GM12878 (cell line): ENCODE measurements at regions not wholly inside any gene's neighbourhood (a gene's known extent, or its start where the extent isn't known, plus 50 kb on each side); places are given as distances from the start of the nearest gene placed in this dataset.

Source experiments
- ATAC-seq: fragments of 200-7000 bp; cut with Tn5 transposase; 3 replicates; pipeline ENCODE4 v1.9.1; 2020; ENCODE audit warnings: mild to moderate bottlenecking, moderate library complexity
- BruUV-seq: library from RNA; stranded (reverse); fragments of 400-500 nt; replicated peaks from 2 replicates; lab custom pipeline; 2021; lab: Mats Ljungman, UMichigan
- CTCF ChIA-PET: fragments of 300-600 bp; sonication (Branson Sonifier 250); formaldehyde crosslinking; extraction: SDS; loops from one replicate; lab custom pipeline; 2021; ENCODE audit warnings: inconsistent platforms; lab: Yijun Ruan, JAX
- POLR2A ChIA-PET: fragments of 350-600 bp; formaldehyde crosslinking; extraction: SDS; loops from one replicate; lab custom pipeline; 2021; ENCODE audit warnings: inconsistent platforms; lab: Charles Lee
- RAD21 ChIA-PET: fragments of 300-600 bp; sonication (Branson Sonifier 250); formaldehyde crosslinking; loops from one replicate; lab custom pipeline; 2023; ENCODE audit warnings: antibody characterized with exemption; ENCODE audit not compliant: unreplicated experiment; lab: Charles Lee
- SMC1A ChIA-PET: fragments of 300-600 bp; sonication (Branson Sonifier 250); formaldehyde crosslinking; loops from one replicate; lab custom pipeline; 2023; ENCODE audit not compliant: unreplicated experiment, uncharacterized antibody; lab: Charles Lee
- DNase-seq: peaks from one replicate; pipeline ENCODE4 v3.0.0-alpha.2; 2011; ENCODE audit warnings: low read depth, low spot score
- FAIRE-seq: peaks from 3 replicates; lab custom pipeline; 2011; peaks lifted over from hg19 to GRCh38; lab: Jason Lieb, UNC
- H2AFZ ChIP-seq: 2 replicates; pipeline ENCODE4 v1.6.0; 2011; ENCODE audit warnings: low read depth, low read length, control low read depth; ENCODE audit not compliant: control insufficient read depth
- H3K27ac ChIP-seq: 2 replicates; pipeline ENCODE4 v1.5.1; 2011; ENCODE audit warnings: control low read depth; ENCODE audit not compliant: control insufficient read depth, insufficient read depth
- H3K27me3 ChIP-seq, 2 experiments: replicated peaks in 1 of 2; 2 replicates each; pipeline versions ENCODE4 v1.6.0 to v1.6.1; 2011; ENCODE audit warnings: low read length in 1 of 2; ENCODE audit not compliant: control insufficient read depth in 2 of 2, insufficient read depth in 2 of 2
- H3K36me3 ChIP-seq, 2 experiments: 2 replicates each; pipeline ENCODE4 v1.5.1; 2011; ENCODE audit warnings: low read length in 1 of 2; ENCODE audit not compliant: control insufficient read depth in 2 of 2, insufficient read depth in 2 of 2
- H3K4me1 ChIP-seq: 2 replicates; pipeline ENCODE4 v1.6.1; 2011; ENCODE audit warnings: mild to moderate bottlenecking, low read length, moderate library complexity, mixed read lengths; ENCODE audit not compliant: control insufficient read depth, insufficient read depth
- H3K4me2 ChIP-seq: 2 replicates; pipeline ENCODE4 v1.6.0; 2011; ENCODE audit warnings: control low read depth; ENCODE audit not compliant: control insufficient read depth, insufficient read depth
- H3K4me3 ChIP-seq: fragments of 200-600 bp; sonication (generic); 2 replicates; pipeline ENCODE4 v1.5.1; 2016
- H3K79me2 ChIP-seq: 2 replicates; pipeline ENCODE4 v1.6.0; 2011; ENCODE audit warnings: low read length; ENCODE audit not compliant: control insufficient read depth, insufficient read depth
- H3K9ac ChIP-seq: 2 replicates; pipeline ENCODE4 v1.8.0; 2011; ENCODE audit warnings: low read length, control low read depth, mixed read lengths; ENCODE audit not compliant: control insufficient read depth, insufficient read depth
- H3K9me3 ChIP-seq: replicated peaks from 3 replicates; pipeline ENCODE4 v1.5.1; 2011; ENCODE audit warnings: mild to moderate bottlenecking, low read length; ENCODE audit not compliant: control insufficient read depth, insufficient read depth
- H4K20me1 ChIP-seq: 2 replicates; pipeline ENCODE4 v1.6.0; 2011; ENCODE audit not compliant: control insufficient read depth, insufficient read depth
- CBFB ChIP-seq: IDR thresholded peaks from 2 replicates; pipeline ENCODE4 v1.6.1; 2016; ENCODE audit warnings: antibody characterized with exemption, low read depth
- CHD4 ChIP-seq: fragments of 200-600 bp; sonication (generic); IDR thresholded peaks from 2 replicates; pipeline ENCODE4 v1.6.1; 2016; ENCODE audit warnings: mild to moderate bottlenecking
- FOS ChIP-seq: IDR thresholded peaks from 3 replicates; pipeline ENCODE4 v1.6.1; 2011; ENCODE audit warnings: borderline replicate concordance; ENCODE audit not compliant: insufficient read length; ENCODE audit errors: extremely low read depth
- MTA2 ChIP-seq: fragments of 450-650 bp; IDR thresholded peaks from 2 replicates; pipeline ENCODE4 v1.6.1; 2016; ENCODE audit warnings: low read depth, mild to moderate bottlenecking, moderate library complexity
- MXI1 ChIP-seq: fragments of 150-350 bp; IDR thresholded peaks from 2 replicates; pipeline ENCODE4 v1.6.1; 2011; ENCODE audit warnings: low read depth, mild to moderate bottlenecking, inconsistent platforms, low read length, improper control_type of control experiment
- NFYA ChIP-seq: IDR thresholded peaks from 2 replicates; pipeline ENCODE4 v1.6.1; 2011; ENCODE audit warnings: low read depth, mild to moderate bottlenecking, low read length, improper control_type of control experiment, borderline replicate concordance
- PAX8 ChIP-seq: fragments of 450-650 bp; IDR thresholded peaks from 2 replicates; pipeline ENCODE4 v1.6.1; 2017; ENCODE audit warnings: mild to moderate bottlenecking, moderate library complexity
- SP1 ChIP-seq: IDR thresholded peaks from one replicate; pipeline ENCODE4 v1.6.1; 2011; ENCODE audit warnings: low read depth, low read length
- SREBF1 ChIP-seq: IDR thresholded peaks from 2 replicates; pipeline ENCODE4 v1.6.1; 2012; ENCODE audit warnings: mild to moderate bottlenecking, low read length
- SUPT20H ChIP-seq: IDR thresholded peaks from 2 replicates; pipeline ENCODE4 v1.6.1; 2011; ENCODE audit warnings: low read depth, mild to moderate bottlenecking, low read length, moderate library complexity, borderline replicate concordance; ENCODE audit not compliant: control insufficient read depth
- WGBS: methylation state at CpG from one replicate; pipeline ENCODE4 v1.1.6; 2016; ENCODE audit warnings: low lambda C conversion rate; ENCODE audit not compliant: insufficient replicate concordance, insufficient coverage; ENCODE audit errors: missing lambda C conversion rate; 5-methylcytosine and 5-hydroxymethylcytosine counted together
- in situ Hi-C: fragments of 300-500 bp; cut with MboI; formaldehyde crosslinking; loops from 9 replicates; pipeline ENCODE4 v1.14.3; 2018; ENCODE audit warnings: mixed read lengths
- intact Hi-C: fragments of 100-400 bp; cut with micrococcal nuclease; formaldehyde crosslinking; loops from one replicate; pipeline ENCODE4 v1.14.2; 2022; ENCODE audit not compliant: unreplicated experiment
- TF ChIP-seq, protein P1 (sequence below): fragments of 450-650 bp; IDR thresholded peaks from 2 replicates; pipeline ENCODE4 v1.6.1; 2017; ENCODE audit warnings: low read depth, mild to moderate bottlenecking, moderate library complexity
- TF ChIP-seq, protein P2 (sequence below): fragments of 450-650 bp; IDR thresholded peaks from 2 replicates; pipeline ENCODE4 v1.6.1; 2017; ENCODE audit warnings: mild to moderate bottlenecking, low read depth, inconsistent platforms; ENCODE audit not compliant: poor library complexity, severe bottlenecking
- TF ChIP-seq, protein P3 (sequence below): IDR thresholded peaks from 2 replicates; pipeline ENCODE4 v1.6.1; 2012; ENCODE audit warnings: low read length, inconsistent platforms

DNA sequence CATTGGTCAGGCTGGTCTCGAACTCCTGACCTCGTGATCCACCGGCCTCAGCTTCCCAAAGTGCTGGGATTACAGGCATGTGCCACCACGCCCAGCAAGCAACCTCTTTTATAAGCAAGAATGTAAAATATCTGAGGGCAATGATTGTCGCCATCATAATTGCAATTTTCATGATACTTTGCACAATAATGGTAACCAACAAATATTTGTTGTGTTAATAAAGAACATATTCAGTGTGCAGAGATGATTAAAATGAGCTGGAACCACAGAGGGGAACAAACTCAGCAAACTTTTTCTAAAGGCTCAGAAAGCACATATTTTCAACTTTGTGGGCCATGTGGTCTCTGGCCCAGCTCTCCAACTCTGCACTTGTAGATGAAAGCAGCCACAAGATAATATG is 115.2 kb upstream of the SIX2 start:
- Histone ChIP-seq H3K9ac (no peak overlapping the region), H3K4me2 (no peak overlapping the region), H3K9me3 (no peaks in the 10 kb centered on the region), H3K36me3 (no peaks in the 10 kb centered on the region), H3K4me3 (no peak overlapping the region)
- in situ Hi-C loops: no loop called here
- BruUV-seq: no TSS peak
- CTCF ChIA-PET: no interaction called here
- POLR2A ChIA-PET: no interaction called here
- FAIRE-seq: no peak
- no peak for TF ChIP-seq MTA2
- no peak for TF ChIP-seq CBFB
- no peak for TF ChIP-seq FOS
- TF ChIP-seq, all 136 proteins: peak for 0
- RAD21 ChIA-PET: no interaction called here
- Histone ChIP-seq H3K79me2 (no peaks in the 10 kb centered on the region), H2AFZ (no peak overlapping the region), H3K4me1 (no peaks in the 10 kb centered on the region), H3K27ac (no peak overlapping the region), H4K20me1 (no peaks in the 10 kb centered on the region; the same call in 1 of the 2 replicates), H3K27me3 (no peaks in the 10 kb centered on the region)
- SMC1A ChIA-PET: no interaction called here
- 49% methylated on average over 5 of the region's 5 CpGs for WGBS
- intact Hi-C loops: no loop called here
- ATAC-seq: no peak
- DNase-seq: no peak

DNA sequence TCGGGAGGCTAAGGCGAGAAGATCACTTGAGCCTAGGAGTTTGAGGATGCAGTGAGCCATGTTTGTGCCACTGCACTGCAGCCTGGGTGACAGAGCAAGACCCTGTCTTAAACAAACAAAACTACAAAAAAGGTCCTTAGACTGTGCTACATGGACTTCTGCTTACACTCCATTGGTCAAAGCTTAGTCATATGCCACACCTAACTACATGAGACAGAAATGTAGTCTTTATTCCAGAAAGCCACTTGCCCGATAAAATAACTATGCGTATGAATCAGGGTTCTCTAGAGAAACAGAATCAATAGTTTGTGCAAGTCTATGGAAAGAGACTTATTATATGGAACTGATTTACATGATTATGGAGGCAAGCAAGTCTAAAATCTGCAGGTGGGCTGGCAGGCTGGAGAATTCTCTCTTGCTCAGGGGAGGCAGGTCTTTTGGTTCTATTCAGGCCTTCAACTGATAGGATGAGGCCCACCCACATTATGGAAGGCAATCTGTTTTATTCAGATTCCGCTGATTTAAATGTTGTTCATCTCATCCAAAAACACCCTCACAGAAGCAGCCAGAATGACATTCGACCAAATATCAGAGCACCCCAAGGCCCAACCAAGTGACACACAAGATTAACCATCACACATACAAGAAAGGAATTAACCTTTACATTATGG is 114.4 kb upstream of the SIX2 start:
- no peaks in the 10 kb centered on the region for H3K27me3 ChIP-seq
- BruUV-seq: no TSS peak
- ChIA-PET SMC1A (no interaction called here), CTCF (no interaction called here), POLR2A (no interaction called here), RAD21 (no interaction called here)
- no peaks in the 10 kb centered on the region; the same call in 1 of the 2 replicates for H4K20me1 ChIP-seq
- 48% methylated on average over 6 of the region's 6 CpGs for WGBS
- H3K27ac ChIP-seq: no peak overlapping the region
- DNase-seq (no peak), ATAC-seq (no peak), FAIRE-seq (no peak)
- no peaks in the 10 kb centered on the region for H3K4me1 ChIP-seq
- H2AFZ ChIP-seq: no peak overlapping the region
- H3K9me3 ChIP-seq: no peaks in the 10 kb centered on the region
- no peak overlapping the region for H3K4me3 ChIP-seq
- no peak overlapping the region for H3K4me2 ChIP-seq
- no peak overlapping the region for H3K9ac ChIP-seq
- H3K36me3 ChIP-seq: no peaks in the 10 kb centered on the region
- in situ Hi-C loops (no loop called here), intact Hi-C loops (no loop called here)
- H3K79me2 ChIP-seq: no peaks in the 10 kb centered on the region
- TF ChIP-seq CHD4: no peak
- no peak for TF ChIP-seq PAX8
- TF ChIP-seq SUPT20H: no peak
- TF ChIP-seq SP1: no peak
- no peak for TF ChIP-seq NFYA
- no peak for TF ChIP-seq MXI1
- TF ChIP-seq, protein P1, sequence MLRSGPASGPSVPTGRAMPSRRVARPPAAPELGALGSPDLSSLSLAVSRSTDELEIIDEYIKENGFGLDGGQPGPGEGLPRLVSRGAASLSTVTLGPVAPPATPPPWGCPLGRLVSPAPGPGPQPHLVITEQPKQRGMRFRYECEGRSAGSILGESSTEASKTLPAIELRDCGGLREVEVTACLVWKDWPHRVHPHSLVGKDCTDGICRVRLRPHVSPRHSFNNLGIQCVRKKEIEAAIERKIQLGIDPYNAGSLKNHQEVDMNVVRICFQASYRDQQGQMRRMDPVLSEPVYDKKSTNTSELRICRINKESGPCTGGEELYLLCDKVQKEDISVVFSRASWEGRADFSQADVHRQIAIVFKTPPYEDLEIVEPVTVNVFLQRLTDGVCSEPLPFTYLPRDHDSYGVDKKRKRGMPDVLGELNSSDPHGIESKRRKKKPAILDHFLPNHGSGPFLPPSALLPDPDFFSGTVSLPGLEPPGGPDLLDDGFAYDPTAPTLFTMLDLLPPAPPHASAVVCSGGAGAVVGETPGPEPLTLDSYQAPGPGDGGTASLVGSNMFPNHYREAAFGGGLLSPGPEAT: no peak
- TF ChIP-seq, protein P2, sequence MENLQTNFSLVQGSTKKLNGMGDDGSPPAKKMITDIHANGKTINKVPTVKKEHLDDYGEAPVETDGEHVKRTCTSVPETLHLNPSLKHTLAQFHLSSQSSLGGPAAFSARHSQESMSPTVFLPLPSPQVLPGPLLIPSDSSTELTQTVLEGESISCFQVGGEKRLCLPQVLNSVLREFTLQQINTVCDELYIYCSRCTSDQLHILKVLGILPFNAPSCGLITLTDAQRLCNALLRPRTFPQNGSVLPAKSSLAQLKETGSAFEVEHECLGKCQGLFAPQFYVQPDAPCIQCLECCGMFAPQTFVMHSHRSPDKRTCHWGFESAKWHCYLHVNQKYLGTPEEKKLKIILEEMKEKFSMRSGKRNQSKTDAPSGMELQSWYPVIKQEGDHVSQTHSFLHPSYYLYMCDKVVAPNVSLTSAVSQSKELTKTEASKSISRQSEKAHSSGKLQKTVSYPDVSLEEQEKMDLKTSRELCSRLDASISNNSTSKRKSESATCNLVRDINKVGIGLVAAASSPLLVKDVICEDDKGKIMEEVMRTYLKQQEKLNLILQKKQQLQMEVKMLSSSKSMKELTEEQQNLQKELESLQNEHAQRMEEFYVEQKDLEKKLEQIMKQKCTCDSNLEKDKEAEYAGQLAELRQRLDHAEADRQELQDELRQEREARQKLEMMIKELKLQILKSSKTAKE: no peak
- TF ChIP-seq, protein P3, sequence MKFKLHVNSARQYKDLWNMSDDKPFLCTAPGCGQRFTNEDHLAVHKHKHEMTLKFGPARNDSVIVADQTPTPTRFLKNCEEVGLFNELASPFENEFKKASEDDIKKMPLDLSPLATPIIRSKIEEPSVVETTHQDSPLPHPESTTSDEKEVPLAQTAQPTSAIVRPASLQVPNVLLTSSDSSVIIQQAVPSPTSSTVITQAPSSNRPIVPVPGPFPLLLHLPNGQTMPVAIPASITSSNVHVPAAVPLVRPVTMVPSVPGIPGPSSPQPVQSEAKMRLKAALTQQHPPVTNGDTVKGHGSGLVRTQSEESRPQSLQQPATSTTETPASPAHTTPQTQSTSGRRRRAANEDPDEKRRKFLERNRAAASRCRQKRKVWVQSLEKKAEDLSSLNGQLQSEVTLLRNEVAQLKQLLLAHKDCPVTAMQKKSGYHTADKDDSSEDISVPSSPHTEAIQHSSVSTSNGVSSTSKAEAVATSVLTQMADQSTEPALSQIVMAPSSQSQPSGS: no peak
- TF ChIP-seq SREBF1: no peak
